Stimulated activated CD4-positive, alpha-beta T cell treated with anti-CD3 and anti-CD28 coated beads, Interleukin-1b, Interleukin-23, amount 100 ng/mL, for 48 hours (primary cell): ENCODE measurements at regions not wholly inside any gene's neighbourhood (a gene's known extent, or its start where the extent isn't known, plus 50 kb on each side); places are given as distances from the start of the nearest gene placed in this dataset.
"Not testable (repeated sequence)": the region's sequence is repeated elsewhere in the genome, so short reads cannot be mapped to it uniquely, and the experiment has no call there.

Experiments used
- DNase-seq: peaks from one replicate; pipeline ENCODE4 v3.0.0-alpha.2; 2020

DNA sequence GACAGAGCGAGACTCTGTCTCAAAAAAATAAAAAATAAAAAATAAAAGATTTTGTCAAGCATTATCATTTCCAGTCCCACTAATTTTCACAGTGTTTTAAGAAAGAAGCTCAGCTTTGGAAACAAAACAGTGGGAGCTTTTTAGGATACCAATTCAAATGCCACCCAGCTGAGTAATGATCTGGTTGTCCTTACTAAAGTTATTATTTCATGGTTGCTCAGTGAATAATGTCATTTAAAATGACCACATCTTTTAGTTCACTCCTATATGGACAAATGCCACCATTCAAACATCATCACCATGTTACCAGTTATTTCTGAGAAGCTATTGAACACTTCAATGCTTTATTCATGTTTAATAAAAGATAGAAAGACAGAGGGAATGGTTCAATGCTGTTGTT lies 365.0 kb downstream of the CCER1 start:
- no peak for DNase-seq

DNA sequence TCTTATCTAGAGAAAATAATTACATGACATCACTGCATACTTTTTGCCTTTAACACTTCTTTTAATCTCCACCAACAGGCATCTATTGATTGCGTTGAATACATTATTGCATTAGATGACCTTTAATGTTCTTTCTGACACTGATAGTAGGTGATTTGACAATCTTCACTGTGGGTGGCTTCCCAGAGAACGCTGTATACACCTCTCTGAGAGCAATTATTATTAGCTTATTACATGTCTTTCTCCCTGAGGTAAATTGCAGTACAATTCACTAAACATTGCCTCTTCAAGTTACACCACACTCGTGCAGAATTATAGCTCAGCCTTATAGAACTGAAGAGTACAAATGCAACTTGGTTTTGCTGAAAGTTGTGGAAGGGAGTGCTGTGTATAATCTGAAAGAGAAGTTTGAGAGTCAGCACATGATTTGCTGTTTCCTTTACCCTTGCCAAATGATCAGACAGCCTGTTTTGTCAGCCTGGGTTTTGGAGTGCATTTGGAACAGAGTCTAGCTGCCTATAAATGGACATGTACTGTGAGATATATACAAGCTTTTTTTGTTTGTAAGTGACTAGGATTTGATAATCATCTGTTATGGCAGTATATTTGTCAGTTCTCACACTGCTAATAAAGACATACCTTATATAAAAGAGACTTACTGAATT lies 369.2 kb downstream of the CCER1 start:
- DNase-seq = no peak

DNA sequence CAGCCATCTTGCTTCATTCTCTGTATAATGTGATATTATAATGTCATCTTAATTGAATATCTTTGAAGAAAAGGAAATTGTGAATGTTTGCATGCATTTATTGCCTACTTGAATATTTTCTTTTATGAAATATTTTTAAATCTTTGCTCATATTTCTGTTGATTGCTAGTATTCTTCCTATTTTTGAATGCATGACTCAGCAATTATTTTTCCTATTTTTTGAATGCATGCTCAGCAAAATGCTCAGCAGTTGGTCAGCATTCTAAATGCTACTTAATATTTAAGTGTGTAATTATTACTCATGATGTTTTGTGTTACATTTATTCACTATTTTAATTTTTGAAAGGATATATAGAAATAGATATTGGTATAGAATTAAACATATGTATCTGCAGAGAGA lies 378.3 kb downstream of the CCER1 start:
- no peak for DNase-seq

DNA sequence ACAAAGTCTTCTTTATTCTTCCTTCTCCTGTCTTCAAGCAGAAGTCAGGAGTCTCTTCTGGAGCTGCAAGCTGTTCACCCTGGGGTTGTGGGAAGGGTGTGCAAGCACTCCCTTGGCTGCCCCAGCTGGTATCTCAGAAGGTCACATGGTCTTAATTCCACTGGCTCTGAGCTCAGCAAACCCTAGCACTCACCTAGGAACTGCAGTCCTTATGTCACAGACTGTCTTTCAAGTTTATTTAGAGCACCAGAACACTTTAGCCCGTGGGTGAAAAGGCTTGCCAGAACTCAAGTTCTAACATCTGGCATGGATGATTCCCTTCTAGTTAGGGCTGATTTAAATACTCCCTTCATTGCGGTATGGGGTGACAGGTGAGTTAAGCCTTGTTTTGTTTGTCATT lies 379.0 kb downstream of the CCER1 start:
- no peak for DNase-seq

DNA sequence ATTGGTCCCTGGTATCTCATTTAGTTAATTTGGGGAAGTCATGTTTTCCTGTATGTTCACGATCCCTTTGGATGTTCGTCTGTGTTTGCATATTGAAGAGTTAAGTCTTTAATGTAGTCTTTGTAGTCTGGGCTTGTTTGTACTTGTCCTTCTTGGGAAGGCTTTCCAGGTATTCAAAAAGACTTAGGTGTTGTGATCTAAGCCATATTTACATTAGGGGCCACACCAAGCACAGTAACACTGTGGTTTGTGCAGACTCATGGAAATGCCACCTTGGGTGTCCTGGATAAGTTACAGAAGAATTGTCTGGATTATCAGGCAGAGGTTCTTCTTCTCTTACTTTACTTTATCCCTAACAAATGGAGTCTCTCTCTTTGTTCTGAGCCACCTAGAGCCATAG lies 380.3 kb downstream of the CCER1 start:
- no peak for DNase-seq

DNA sequence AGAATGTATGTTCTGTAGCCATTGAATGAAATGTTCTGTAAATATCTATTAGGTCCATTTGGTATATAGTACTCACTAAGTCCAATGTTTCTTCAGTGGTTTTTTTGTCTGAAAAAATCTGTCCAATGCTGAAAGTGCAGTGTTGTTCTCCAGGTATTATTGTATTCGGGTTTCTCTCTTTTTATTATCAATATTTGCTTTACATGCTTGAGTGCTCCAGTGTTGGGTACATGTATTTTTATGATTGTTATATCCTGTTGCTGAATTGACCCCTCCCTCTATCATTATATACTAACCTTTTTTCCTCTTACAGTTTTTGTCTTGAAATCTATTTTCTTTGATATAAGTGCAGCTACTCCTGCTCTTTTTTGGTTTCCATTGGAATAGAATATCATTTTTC lies 382.2 kb downstream of the CCER1 start:
- no peak for DNase-seq

DNA sequence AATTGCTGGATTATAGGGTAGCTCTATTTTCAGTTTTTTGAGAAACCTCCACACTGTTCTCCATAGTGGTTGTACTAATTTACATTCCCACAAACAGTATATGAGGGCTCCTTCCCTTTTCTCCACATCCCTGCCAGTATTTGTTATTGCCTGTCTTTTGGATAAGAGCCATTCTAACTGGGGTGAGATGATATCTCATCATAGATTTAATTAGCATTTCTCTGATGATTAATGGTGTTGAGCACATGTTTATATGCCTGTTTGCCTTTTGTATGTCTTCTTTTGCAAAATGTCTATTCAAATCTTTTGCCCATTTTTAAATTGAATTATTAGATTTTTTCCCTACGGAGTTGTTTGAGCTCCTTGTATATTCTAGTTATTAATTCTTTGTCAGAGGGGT lies 385.3 kb downstream of the CCER1 start:
- DNase-seq = no peak

DNA sequence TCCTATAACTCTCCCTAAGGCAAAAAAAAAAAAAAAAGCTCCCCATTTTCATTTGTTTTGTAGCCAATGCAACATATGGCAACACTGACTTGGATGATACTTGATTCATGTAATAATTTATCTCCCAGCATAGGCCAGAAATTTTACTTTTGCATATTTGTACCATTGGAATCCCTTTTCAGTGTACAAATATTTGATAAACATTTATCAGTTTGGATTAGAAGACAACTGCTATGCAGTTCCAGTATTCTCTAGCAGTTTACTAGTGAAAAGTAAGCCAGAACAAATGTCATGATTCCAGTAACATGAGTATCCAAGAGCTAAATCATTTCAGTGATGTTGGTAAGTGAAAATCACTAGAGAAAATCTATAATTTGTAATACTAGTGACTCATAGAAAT lies 392.3 kb downstream of the CCER1 start:
- DNase-seq = no peak

DNA sequence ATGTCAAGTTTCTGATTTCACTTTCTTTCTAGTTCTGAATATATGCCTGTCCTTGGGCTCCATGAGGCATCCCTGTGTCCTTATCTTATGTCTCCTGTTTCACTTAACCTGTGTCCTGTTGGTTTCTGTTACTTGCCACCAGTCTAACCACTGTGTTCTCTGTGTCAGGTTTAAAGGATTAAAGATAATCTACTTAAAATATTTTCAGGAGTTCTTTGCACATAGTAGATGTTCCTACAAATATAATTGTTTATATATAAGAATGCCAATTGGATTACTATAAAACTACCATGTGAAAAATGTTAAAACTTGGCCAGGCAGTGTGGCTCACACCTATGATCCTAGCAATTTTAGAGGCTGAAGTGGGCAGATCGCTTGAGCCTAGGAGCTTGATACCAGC lies 406.4 kb downstream of the CCER1 start:
- DNase-seq = no peak

DNA sequence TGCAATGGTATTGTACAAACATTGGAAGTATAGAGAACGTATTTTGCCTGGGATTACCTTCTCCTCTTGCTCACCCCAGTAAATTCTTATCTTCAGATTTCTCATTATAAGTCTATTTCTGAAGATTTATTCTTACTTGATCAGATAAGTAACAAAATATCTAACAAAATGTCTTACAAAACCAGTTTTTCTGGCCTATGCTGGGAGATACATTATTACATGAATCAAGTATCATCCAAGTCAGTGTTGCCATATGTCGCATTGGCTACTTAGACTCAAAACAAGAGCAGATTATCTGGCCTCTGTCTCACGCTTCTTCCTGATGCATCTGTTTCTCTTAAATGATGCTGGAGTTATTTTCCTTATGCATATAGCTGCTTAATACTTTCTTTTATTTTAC lies 408.5 kb downstream of the CCER1 start:
- DNase-seq = no peak

DNA sequence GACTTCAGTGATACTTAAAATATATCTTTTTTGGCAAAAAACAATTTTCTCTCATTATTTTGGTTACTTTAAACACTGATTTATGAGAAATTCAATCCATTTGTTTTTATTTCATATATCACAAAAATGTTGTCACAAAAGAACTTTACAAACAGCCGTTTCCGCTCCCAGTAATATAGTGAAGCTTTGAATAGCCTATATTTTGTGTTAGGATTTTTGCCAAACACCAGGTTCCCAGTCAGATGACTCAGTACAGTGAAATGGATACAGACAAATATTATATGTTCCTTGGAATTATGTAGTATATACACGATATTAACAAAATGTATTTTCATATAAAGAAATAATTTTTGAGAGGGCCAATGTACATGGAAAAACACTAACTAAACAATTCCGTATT lies 411.1 kb downstream of the CCER1 start:
- DNase-seq = no peak

DNA sequence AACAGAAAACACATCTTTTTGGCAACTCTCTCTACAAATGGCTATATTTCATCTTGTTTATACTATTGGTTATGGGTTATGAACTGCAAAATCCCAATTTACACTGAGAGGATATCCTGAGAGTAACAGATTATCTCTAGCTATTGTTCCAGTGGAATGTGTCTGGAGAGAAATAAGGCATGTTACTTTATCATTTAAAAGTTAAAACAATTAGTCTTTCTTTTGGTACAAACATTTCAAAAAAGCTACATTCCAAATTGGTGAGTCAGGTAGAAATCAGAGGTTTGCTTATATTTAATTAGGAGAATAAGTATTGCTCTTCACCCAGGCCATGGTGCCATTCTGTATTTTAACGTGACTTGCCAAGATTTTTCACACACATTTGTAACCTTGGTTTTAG lies 411.6 kb downstream of the CCER1 start:
- DNase-seq = no peak

DNA sequence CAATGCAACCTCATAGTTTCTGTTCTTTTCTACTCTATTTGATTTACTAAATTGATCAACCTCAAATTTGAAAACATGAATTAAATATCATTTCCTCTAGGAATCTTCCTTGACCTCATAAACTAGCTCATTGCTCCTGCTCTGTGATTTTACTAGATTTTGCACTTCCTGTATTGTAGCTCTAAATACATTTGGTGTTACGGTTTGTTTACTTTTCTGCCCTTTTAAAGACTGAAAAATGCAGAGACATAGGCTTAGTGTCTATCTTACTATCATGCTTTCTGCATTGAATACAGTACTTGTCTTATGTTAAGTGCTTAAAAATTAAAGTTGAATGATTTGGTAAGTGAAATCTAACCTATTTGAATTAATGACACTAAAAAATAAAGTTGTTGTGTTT lies 412.1 kb downstream of the CCER1 start:
- not testable (repeated sequence) for DNase-seq

DNA sequence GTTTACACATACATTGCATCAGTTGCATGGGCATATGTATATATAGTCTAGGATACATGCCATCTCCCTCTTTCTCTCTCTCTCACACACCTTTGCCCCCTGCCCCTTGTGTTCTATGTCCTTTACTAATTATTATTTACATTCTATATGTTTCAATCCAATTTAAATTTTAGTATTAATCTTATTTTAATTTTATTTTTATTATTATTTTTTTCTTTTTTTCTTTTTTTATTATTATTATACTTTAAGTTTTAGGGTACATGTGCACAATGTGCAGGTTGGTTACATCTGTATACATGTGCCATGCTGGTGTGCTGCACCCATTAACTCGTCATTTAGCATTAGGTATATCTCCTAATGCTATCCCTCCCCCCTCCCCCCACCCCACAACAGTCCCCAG lies 421.1 kb downstream of the CCER1 start:
- DNase-seq = not testable (repeated sequence)

DNA sequence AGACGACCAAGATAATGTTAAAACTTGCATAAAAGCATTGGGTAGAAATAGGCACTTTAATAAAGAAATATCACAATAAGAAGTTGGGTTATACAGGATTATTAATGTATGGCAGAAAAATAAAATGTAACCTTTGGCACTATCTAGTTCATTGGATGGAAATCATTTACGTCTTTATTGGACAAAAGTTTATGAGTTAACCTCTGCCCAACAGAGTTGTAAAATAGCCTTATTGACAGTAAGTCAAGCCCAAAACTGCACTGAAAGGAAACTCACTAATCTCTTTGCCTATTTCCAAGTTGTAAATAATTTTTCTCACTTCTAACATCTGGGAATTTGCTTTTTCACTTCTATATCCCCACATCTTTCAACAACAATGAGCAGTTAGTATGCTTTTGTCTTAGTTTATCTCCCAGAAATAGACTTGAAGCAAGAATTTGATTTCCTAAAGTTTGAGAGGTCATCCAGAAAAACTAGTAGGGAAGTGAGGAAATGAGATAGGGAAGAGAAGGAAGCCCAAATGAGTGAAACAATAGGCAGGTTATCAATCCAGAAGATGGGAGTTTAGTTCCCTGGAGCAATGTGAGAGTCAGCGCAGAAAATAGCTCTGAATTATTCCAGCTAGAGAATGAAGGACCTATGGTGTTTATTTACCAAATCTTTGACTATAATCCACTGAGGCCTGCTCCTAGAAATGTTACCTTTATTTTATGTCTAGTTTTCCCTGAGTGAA lies 434.8 kb downstream of the CCER1 start:
- DNase-seq = no peak

DNA sequence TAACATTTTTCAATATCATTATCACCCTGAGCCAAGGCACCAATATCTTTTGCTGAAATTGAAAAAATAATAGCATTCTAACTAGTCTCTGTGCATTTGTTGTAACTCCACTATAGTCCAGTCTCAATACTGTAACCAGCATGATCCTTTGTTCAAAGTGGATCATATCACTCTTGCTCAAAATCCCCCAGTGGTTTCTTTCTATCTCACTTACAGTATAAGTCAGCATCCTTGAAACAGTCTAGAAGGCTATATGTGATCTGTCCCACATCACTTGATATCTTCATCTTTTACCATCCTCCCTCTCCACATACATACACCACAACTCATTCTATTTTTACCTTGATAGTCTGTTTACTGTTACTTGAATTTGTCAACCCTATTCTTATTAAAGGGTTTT lies 435.7 kb downstream of the CCER1 start:
- DNase-seq = no peak

DNA sequence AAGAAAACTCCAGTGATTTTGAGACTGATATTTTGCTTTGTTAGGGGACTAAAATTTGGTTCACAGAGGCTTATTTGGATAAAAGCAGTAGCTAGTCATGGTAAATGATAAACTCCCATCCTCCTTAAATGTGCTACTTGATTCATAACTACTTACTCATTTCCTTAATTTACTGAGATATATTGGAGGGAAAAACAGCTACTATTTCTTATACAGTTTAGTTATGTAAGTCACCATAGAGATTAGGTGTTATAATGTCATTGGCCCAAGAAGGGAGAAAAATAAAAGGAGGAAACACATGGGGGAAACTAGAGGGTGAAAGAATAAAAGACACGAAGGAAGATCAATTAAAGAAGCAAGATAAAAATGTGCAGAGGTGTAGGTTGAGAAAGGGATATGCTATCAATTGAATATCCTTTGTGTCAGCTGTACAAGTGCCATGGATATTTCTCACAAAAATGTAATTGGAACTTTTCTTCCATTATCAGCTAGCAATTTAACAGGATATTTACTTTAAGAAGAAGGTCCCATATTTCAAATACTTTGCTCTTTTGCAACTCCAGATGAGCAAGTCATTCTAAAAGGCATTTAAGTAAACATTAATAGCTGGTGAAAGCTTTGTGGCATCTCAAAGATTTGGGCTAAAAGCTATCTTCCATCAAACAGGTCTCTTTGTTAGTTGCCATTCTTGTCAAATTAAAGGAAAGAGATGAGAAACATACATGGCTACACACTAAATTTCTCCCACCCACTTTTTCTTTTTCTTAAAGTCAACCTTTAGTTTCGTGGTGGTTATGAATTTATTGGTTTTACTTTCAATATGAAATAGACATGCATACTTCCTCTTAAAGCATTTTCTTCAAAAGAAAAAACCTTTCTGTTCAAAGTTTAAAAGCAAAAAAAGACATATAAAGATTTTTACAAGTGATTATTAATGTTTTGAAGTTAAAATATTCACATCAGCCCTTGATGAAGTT lies 439.5 kb downstream of the CCER1 start:
- no peak for DNase-seq

DNA sequence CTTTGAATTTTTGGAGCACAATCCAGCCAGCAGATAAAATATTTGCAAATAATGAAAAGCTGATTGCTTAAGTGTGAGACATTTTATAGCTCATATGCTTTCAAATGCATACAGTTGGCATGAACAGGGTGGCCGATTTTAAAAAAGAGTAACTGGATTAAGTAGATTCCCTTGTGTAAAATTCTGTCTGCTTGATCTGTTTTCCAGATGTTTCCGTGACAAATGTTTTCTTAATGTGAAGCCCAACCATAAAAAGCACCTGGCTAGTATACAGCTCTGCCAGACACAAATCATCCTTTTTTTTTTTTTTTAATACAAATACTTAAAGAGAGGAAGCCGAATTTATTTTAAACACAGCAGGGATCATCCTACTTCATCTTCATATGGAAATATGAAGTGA lies 440.7 kb downstream of the CCER1 start:
- DNase-seq = no peak

DNA sequence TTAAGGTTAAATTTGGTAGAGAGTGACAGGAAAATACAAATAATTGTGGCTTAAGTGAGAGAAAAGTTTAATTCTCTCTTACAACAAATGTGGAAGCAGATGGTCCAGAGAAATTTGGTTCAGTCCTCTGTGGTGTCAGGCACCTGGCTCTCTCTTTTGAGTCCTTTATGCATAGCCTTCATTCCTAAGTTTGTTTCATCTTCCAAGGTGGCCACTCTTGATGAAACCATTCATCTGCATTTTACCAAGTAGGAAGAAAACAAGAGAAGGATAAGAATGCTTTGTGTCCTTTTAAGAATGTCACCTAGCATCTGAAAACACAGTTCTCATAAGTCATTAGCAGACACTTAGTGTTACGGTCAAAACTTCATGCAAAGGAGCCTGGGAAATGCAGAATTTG lies 442.5 kb downstream of the CCER1 start:
- no peak for DNase-seq

DNA sequence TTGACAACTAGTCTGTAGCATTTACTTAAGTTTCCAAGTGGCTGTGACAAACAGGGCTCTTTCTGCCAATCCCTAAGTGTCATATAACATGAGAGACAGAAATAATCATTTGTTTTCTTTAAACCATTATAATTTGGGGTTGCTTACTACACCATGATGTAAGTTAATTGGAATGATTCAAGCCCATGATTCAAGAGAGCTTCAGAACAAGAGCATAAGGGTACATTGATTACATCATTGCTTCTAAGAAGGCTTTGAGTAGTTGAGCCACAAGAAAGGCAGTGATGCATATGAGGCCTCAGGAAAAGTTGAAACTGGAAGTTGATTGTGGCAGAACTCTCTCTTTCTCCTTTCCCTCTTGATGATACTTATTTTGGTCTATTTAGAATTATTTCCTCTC lies 444.0 kb downstream of the CCER1 start:
- DNase-seq = no peak

DNA sequence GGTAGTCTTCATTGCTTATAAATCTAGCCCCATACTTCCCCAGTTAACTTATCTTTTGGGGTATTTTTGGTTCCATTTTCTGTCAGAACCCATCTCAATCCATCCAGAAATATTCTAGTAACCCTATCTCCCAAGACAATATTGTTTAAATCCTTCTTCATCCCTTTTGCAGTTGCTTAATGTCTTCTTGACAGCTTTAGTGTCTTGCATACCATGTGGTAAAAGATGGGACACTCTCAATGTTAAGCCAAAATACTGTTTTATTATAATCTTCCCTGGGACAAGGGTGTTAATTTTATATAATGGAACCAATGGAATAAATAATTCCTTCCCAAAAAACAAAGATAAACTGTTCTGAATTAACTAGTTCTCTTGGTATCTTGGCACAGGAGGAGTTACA lies 450.2 kb downstream of the CCER1 start:
- DNase-seq = no peak

DNA sequence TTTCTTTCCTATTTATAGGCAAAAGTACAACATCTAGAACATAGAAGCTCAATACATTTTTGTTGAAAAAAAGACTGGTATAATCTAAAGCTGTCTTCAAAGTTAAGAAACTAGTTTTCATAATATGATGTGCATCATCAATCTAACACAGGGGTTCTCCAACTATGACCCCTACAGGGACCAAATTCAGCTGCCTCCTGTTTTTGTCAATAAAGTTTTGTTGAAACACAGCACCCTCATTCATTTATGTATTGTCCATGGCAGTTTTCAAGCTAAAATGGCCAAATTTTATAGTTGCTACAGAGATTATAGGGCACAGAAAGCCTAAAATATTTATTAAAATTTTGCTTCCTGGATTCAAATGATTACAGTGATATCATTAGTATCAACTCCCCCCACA lies 452.9 kb downstream of the CCER1 start:
- DNase-seq = no peak

DNA sequence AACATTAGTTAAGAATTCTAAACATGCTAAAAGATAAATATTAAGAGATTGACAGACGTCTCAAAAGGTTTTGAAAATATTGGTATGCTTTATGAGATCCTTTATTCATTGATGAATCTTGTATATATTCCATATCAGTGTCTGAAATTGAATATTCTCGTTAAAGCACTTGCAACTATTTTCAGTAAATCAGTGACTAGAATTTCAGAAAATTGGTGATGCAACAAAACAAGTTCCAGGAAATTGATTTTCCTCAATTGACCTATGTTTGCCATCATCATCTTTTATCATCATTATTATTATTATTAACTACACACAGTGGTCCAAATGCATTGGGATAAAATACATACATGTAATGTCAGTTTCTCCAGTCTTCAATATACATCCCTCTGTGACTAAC lies 453.6 kb downstream of the CCER1 start:
- DNase-seq = no peak

DNA sequence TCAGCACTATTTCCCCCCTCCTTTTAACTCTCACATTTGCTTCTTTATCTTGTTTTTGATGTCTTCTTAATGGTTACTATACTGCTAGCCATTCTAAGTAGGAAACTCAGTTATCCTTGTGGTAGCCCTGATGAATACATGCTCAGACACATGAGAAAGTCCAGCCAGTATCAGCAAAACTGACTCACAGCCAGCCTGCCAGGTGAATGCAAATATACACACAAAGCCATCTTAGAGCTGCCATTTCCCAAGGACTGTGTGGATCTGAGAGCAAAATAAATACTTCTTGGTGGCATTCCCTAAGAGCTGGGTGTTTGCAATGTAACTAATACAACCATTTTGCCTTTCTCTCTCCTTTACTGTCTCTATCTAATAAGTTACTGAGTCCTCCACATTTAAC lies 455.2 kb downstream of the CCER1 start:
- DNase-seq = no peak
